GM18907 (cell line): ENCODE measurements at regions not wholly inside any gene's neighbourhood (a gene's known extent, or its start where the extent isn't known, plus 50 kb on each side); places are given as distances from the start of the nearest gene placed in this dataset.

Source experiments
- ATAC-seq: cut with Tn5 transposase; IDR thresholded peaks from one replicate; pipeline ENCODE4 v1.9.1; 2021; ENCODE audit warnings: mild to moderate bottlenecking, moderate library complexity; ENCODE audit not compliant: unreplicated experiment

- ATAC-seq = no peak
Observed at GRCh38 chr5:155285706-155286105, 272.2 kb downstream of the KIF4B start.

DNA sequence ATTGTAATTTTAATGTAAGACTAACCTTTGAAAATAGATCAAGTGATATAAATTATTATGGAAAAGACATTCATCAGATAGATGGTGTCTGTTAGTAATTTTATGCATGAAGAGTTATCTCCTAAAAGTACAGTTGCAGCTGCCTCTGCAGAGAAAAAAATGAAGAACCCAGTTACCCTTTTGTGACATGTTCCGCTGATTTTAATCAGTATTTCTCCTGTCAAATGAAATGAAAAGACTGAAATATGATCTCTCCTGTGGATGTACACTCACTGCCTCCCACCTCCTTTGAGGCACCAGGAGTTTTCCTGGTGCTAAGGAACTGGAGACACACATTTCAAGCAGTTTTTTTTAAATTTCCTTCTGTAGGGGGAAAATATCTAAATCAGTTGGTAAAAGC is 277.4 kb downstream of the KIF4B start:
- no peak for ATAC-seq

DNA sequence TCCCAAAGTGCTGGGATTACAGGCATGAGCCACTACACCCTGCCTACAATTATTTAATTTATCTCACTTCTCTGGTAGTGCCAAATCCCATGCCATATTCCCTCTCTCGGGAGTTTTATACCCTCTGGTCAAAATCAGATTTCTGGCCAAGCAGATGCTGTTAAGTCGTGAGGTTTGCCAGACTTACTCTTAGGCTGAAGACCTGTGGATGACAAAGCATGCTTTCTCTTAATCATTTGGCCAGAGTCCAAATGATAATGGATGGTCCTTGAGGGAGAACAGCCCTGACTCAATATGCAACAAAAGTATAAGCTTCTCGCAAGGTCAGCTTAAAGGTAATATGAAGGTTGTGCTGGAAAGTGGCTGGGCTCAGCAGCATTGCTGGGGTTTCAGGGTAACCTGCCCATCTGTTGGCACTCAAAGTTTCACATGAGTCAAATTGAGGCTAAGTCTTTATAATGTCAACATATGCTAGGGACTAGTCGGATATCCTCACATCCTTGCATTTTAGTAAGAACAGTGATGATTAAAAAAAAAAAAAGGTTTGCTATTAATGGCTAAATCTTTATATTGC is 280.1 kb downstream of the KIF4B start:
- ATAC-seq = no peak

- ATAC-seq = no peak
Observed at GRCh38 chr5:155295111-155295510, 281.6 kb downstream of the KIF4B start.

DNA sequence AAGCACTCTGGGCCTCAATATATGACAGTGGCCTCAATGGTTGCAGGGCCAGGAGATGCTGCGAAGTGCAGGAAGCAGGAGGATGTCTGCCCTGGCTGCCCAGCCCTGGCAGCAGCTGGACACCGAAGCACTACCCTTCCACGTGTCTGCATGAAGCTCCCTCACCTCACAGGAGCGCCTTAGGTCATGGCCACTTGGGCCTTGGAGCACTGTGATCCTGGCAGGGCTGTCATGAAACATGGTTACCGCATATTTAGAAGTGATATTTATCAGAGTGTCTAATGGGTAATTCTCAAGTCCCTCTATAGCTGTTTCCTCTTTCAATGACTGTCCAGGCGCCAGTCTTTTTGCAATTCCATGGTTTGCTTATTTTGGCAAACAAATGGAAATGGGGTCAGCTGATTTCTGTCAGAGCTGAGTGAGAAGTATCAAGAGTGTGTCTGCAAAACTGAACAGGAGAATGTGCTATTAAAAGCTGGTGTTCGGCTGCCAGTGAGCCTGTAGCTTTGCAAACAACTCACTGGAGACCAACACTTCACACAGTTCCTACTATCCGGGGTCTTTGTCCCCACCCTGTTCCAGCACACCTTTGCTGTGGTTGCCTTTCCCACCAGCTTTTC is 285.9 kb downstream of the KIF4B start:
- no peak for ATAC-seq

GRCh38 chr5:155303120-155303519 is 289.6 kb downstream of the KIF4B start:
- no peak for ATAC-seq

GRCh38 chr5:155307229-155307628 is 293.7 kb downstream of the KIF4B start:
- ATAC-seq = no peak

DNA sequence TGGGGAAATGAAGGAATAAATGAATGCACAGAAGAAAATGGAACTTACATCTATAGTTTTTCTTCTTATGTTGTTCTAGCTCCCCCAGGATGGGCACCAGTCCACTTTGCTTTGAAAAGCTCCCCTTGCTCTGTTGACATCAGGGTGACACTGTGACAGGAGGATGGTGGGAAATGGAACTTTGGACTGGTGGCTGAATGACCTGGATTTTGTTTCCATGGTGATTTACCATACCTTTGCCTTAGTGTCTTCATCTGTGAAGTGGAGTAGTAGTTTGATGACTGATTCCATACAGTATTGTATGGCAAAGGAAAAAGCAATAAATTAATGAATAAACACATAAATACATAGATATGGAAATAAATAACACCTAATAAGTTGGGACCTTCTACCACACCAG is 294.7 kb downstream of the KIF4B start:
- ATAC-seq = no peak

- no peak for ATAC-seq
Observed at GRCh38 chr5:155309021-155309746, 295.6 kb downstream of the KIF4B start.

DNA sequence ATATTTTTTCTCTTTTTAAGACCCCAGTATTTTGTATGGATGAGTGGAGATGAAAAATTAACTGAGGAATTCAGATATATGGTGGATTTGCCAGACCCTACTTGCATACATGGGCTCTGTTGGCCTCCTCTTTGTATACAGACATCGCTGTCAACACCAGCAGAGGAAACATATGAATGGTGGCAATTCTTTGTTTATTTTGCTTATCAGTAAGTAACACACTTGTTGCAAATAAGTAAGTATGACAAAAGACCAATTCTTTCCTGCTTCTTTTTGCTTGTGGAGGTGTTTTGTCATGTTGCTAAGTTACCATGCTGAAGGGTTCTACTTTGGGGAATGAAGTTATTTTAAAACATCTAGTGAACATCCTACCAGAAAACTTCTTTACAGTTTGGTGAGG is 298.2 kb downstream of the KIF4B start:
- no peak for ATAC-seq

DNA sequence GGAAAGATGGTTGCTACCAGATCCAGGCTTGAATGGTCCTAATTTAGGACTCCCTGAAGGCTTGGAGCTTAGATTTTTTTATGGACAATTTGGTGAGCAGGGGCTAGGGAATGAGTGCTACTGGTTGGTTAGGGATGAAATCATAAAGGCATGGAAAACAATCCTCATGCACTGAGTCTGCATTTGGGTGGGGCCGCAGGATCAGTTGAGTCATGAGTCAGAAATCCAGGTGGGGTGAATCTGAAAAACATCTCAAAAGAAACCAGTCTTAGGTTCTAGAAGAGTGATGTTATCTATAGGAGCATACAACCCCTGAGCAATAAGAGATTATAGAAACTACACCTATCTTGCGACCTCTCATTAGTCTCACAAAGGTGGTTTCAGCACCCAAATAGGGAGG is 300.0 kb downstream of the KIF4B start:
- no peak for ATAC-seq

DNA sequence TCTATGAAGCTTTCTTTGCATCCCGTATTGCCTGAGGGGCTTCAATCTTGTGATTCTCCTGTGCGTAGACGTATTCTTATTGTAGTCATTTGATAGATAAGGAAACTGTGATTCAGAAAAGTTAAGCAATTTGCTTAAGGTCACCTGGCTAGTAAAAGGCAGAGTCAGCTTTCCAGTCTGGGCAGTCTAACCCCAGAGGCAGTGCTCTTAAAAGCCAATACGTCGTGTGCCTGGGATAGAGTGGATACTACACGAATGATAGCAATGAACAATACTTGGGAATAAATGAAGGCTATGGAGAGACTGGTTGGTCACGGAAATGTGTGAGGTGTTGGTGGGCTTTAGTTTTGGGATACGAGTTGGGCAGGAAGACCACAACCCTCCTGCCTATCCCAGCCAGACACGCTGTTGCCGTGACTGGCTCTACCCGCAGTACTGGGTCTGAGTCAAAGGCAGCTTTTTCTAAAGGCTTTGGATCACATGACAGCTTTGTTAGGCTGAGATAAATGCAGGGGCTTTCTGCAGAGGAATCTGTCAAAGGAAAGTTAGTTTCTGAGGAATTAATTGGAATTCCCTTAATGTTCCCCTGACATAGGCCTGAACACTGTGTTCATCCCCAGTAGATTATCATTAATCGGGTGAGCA is 302.6 kb downstream of the KIF4B start:
- ATAC-seq = no peak

GRCh38 chr5:155332618-155333017 is 319.1 kb downstream of the KIF4B start:
- no peak for ATAC-seq

GRCh38 chr5:155342956-155343355 is 329.4 kb downstream of the KIF4B start:
- no peak for ATAC-seq

DNA sequence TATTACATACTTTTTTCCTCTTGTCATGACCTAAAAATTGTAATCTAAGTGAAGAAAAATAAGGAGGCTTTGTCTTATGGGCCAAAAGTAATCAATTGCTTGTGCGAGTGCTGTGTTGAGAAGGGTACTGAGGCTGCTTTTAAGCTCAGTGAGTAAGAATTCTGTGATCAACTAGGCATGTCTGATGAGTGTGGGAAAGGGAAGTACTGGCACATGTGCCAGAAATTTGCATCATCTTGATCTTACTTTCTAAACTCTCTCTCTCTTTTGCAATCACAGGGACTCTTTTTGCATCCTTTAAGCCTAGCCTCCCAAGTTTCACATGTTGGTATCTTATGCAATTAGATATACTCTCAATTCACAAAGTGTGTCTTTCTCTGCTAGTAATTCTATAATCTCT is 329.9 kb downstream of the KIF4B start:
- no peak for ATAC-seq

DNA sequence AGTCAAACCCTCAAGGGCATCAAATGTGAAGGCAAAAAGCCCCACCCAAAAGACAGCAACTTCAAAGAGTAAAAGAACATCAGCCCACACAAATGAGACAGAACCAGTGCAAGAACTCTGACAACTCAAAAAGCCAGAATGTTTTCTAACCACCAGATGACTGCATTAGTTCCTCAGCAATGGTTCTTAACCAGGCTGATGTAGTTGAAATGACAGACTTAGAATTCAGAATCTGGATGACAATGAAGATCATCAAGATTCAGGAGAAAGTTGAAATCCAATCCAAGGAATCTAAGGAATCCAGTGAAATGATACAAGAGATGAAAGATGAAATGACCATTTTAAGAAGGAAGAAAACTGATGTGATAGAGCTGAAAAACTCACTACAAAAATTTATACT is 339.7 kb downstream of the KIF4B start:
- no peak for ATAC-seq

DNA sequence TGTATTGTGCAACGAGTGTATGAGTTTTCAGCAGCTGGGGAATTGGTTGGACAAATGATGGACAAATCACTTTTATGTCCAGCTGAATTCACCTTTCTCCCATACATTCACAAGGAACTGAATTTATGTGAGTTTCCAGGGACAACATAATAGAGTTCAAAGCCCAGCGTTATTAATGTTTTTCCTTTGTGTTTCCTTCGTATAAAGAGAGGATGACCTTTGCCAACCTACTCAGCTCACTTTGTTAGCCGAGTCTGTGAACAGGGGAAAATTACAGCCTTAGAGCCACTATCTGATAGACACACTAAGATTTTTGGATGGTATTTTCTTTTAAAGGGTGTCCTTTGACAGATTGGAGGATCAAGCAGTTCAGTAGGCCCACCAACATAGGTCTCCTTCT is 352.5 kb downstream of the KIF4B start:
- ATAC-seq = no peak

GRCh38 chr5:155367841-155368240 is 354.3 kb downstream of the KIF4B start:
- no peak for ATAC-seq

DNA sequence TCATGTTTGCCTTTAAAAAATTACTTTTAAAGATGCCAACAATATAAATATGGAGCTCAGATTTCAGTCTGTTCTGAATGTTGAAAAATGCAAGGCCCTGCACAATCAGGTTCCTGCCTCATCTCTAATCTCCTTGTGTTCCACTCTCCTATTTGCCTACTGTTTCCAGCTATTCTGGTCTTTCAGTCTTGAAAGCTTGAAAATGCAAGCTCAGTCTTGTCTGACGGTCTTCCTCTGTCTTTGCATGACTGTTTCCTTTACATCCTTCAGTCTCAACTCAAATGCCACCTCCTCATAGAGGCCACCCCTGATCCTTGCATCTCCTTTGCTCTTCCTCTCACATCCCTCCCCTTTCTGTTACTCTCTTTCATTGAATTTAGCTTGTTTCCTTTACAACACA is 354.9 kb downstream of the KIF4B start:
- no peak for ATAC-seq

DNA sequence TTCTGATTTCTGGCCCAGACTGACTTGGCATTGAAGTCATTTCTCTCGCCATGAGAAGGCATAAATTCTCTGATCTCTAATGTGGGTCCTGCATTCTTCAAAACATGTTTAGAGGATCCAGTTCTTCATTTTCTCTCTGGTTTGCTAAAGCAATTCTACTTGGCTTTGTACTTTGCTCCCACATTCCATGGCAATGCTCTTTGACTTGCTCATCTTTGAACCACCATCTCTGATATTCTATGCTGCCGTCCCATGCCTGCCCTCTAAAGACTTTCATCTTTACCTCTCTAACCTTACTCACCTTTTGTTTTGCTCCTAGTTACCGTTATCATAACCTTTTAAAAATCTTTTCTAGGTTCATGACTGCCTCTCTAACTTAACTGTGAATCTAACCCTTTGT is 366.9 kb downstream of the KIF4B start:
- no peak for ATAC-seq

- no peak for ATAC-seq
Observed at GRCh38 chr5:155381654-155382053, 368.1 kb downstream of the KIF4B start.

DNA sequence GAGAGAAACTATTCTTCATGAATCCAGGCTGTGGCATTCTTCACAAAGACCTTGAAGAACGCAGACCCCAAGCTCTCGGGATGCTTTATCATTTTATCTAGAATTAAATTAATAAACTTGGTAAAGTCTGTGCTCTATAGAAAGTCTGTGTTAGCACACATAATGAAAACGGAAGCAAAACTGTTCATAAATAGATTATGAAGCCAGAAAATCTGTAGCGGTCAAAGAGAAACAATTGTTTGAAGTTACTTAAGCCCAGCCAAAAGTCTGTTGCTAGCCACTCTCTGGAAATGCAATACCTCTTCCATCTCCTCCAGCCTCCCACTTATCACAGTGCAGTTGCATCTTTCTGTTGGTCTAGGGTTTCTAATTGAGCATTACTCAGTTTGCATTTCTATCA is 375.9 kb downstream of the KIF4B start:
- no peak for ATAC-seq
